H1 (cell line): ENCODE measurements at regions not wholly inside any gene's neighbourhood (a gene's known extent, or its start where the extent isn't known, plus 50 kb on each side); places are given as distances from the start of the nearest gene placed in this dataset.

Experiments used
- CTCF ChIA-PET: fragments of 300-600 bp; sonication (Branson Sonifier 250); formaldehyde crosslinking; loops from one replicate; lab custom pipeline; 2021; ENCODE audit not compliant: partially characterized antibody; lab: Charles Lee
- POLR2A ChIA-PET: fragments of 300-600 bp; sonication (Branson Sonifier 250); formaldehyde crosslinking; loops from one replicate; lab custom pipeline; 2021; ENCODE audit warnings: inconsistent platforms; ENCODE audit not compliant: partially characterized antibody; lab: Charles Lee
- DNase-seq, 2 experiments: peaks; one replicate each; pipeline versions ENCODE4 v3.0.0 to v3.0.0-alpha.2; 2010 to 2022; ENCODE audit warnings: low spot score in 2 of 2, low read depth in 1 of 2, mixed read lengths in 1 of 2
- FAIRE-seq: peaks from 2 replicates; lab custom pipeline; 2011; peaks lifted over from hg19 to GRCh38; lab: Jason Lieb, UNC
- H2AFZ ChIP-seq: 2 replicates; pipeline ENCODE4 v1.8.1; 2012; ENCODE audit warnings: low read length, inconsistent platforms
- H2AK5ac ChIP-seq: 2 replicates; pipeline ENCODE4 v1.6.1; 2013; ENCODE audit warnings: low read depth, low read length
- H2BK120ac ChIP-seq: replicated peaks from 2 replicates; pipeline ENCODE3; 2013; ENCODE audit warnings: low read depth, low read length, inconsistent platforms
- H2BK12ac ChIP-seq: 2 replicates; pipeline ENCODE4 v1.6.1; 2013; ENCODE audit warnings: low read depth, low read length
- H2BK15ac ChIP-seq: 2 replicates; pipeline ENCODE4 v1.6.1; 2013; ENCODE audit warnings: low read length
- H2BK20ac ChIP-seq: 2 replicates; pipeline ENCODE4 v1.6.1; 2013; ENCODE audit warnings: low read length
- H2BK5ac ChIP-seq: 2 replicates; pipeline ENCODE4 v1.6.1; 2013; ENCODE audit warnings: low read depth, low read length
- H3K14ac ChIP-seq: 2 replicates; pipeline ENCODE4 v1.6.1; 2013; ENCODE audit warnings: inconsistent platforms; ENCODE audit not compliant: insufficient read length
- H3K18ac ChIP-seq: 2 replicates; pipeline ENCODE4 v1.6.1; 2013; ENCODE audit warnings: low read length; ENCODE audit errors: extremely low read depth
- H3K23ac ChIP-seq: 2 replicates; pipeline ENCODE4 v1.6.1; 2013; ENCODE audit warnings: inconsistent platforms; ENCODE audit not compliant: insufficient read length
- H3K23me2 ChIP-seq: 2 replicates; pipeline ENCODE4 v1.6.1; 2013; ENCODE audit warnings: low read depth, low read length
- H3K27ac ChIP-seq: 2 replicates; pipeline ENCODE4 v1.6.1; 2011; ENCODE audit warnings: low read depth, low read length, inconsistent platforms
- H3K27me3 ChIP-seq, 4 experiments: replicated peaks in 1 of 4; 1 replicate in 1 of 4; 2 replicates in 3 of 4; pipeline versions ENCODE4 v1.6.1 to v1.8.1; 2011 to 2013; ENCODE audit warnings: low read length in 3 of 4, mild to moderate bottlenecking in 3 of 4, inconsistent platforms in 2 of 4, mixed read lengths in 2 of 4, moderate library complexity in 1 of 4; ENCODE audit not compliant: control insufficient read depth in 3 of 4, insufficient read depth in 3 of 4; ENCODE audit errors: extremely low read depth in 1 of 4
- H3K36me3 ChIP-seq, 4 experiments: 2 replicates each; pipeline versions ENCODE4 v1.6.1 to v1.8.1; 2011 to 2013; ENCODE audit warnings: mild to moderate bottlenecking in 4 of 4, low read length in 3 of 4, moderate library complexity in 2 of 4, control low read depth in 1 of 4, inconsistent platforms in 1 of 4; ENCODE audit not compliant: insufficient read depth in 4 of 4, control insufficient read depth in 2 of 4
- H3K4ac ChIP-seq: replicated peaks from 2 replicates; pipeline ENCODE3; 2013; ENCODE audit warnings: low read length, low read depth, mixed read lengths, inconsistent platforms; ENCODE audit not compliant: insufficient read length
- H3K4me1 ChIP-seq, 4 experiments: replicated peaks in 1 of 4; 1 replicate in 1 of 4; 2 replicates in 3 of 4; pipeline versions ENCODE4 v1.6.1 to v1.8.1; 2011 to 2013; ENCODE audit warnings: low read length in 3 of 4, inconsistent platforms in 2 of 4, mixed read lengths in 1 of 4; ENCODE audit not compliant: insufficient read depth in 4 of 4, control insufficient read depth in 3 of 4
- H3K4me2 ChIP-seq, 2 experiments: 2 replicates each; pipeline versions ENCODE4 v1.6.1 to v1.8.1; 2011 to 2013; ENCODE audit warnings: low read depth in 2 of 2, low read length in 2 of 2, control low read depth in 1 of 2, inconsistent platforms in 1 of 2, mild to moderate bottlenecking in 1 of 2; ENCODE audit not compliant: insufficient read depth in 1 of 2
- H3K4me3 ChIP-seq, 4 experiments: fragments of 200-600, 300-600 bp in 1 of 4; sonication (generic), shearing (Covaris generic), sonication (Bioruptor Twin) in 1 of 4; 2 replicates each; pipeline versions ENCODE4 v1.5.1 to v1.8.1; 2011 to 2016; ENCODE audit warnings: low read length in 4 of 4, low read depth in 3 of 4, control low read depth in 2 of 4, inconsistent platforms in 2 of 4, mild to moderate bottlenecking in 2 of 4, mixed read lengths in 1 of 4, moderate library complexity in 1 of 4; ENCODE audit not compliant: insufficient read depth in 2 of 4; ENCODE audit errors: extremely low read depth in 1 of 4
- H3K56ac ChIP-seq: replicated peaks from 2 replicates; pipeline ENCODE3; 2013; ENCODE audit warnings: low read depth, mild to moderate bottlenecking, mixed read lengths, low read length, inconsistent platforms; ENCODE audit not compliant: insufficient read length
- H3K79me1 ChIP-seq: 2 replicates; pipeline ENCODE4 v1.6.1; 2013; ENCODE audit warnings: low read depth, low read length, control low read depth
- H3K79me2 ChIP-seq, 2 experiments: 2 replicates each; pipeline versions ENCODE4 v1.6.1 to v1.8.1; 2012 to 2013; ENCODE audit warnings: low read length in 2 of 2, mild to moderate bottlenecking in 2 of 2, inconsistent platforms in 1 of 2; ENCODE audit not compliant: insufficient read depth in 2 of 2, control insufficient read depth in 1 of 2
- H3K9ac ChIP-seq, 4 experiments: replicated peaks in 1 of 4; 1 replicate in 1 of 4; 2 replicates in 3 of 4; pipeline versions ENCODE4 v1.6.1 to v1.8.1; 2011 to 2013; ENCODE audit warnings: low read depth in 3 of 4, low read length in 3 of 4, control low read depth in 2 of 4, mild to moderate bottlenecking in 2 of 4, moderate library complexity in 2 of 4, inconsistent platforms in 1 of 4; ENCODE audit errors: extremely low read depth in 1 of 4
- H3K9me3 ChIP-seq, 2 experiments: 2 replicates each; pipeline versions ENCODE4 v1.6.1 to v1.8.1; 2012 to 2013; ENCODE audit warnings: mild to moderate bottlenecking in 2 of 2, moderate library complexity in 2 of 2, control low read depth in 1 of 2, inconsistent platforms in 1 of 2, low read depth in 1 of 2, low read length in 1 of 2, mixed read lengths in 1 of 2; ENCODE audit not compliant: insufficient read depth in 2 of 2
- H4K20me1 ChIP-seq, 2 experiments: replicated peaks in 1 of 2; 2 replicates each; pipeline versions ENCODE3 to v1.8.1; 2011 to 2013; ENCODE audit warnings: inconsistent platforms in 2 of 2, low read length in 2 of 2, mild to moderate bottlenecking in 1 of 2; ENCODE audit not compliant: insufficient read depth in 2 of 2, control insufficient read depth in 1 of 2
- H4K5ac ChIP-seq: 2 replicates; pipeline ENCODE4 v1.6.1; 2013; ENCODE audit warnings: low read length, low read depth, mixed read lengths, inconsistent platforms; ENCODE audit not compliant: insufficient read length
- H4K8ac ChIP-seq: 2 replicates; pipeline ENCODE4 v1.8.0; 2013; ENCODE audit warnings: mild to moderate bottlenecking, moderate library complexity, low read length, inconsistent platforms; ENCODE audit not compliant: insufficient read depth; ENCODE audit errors: extremely low read depth
- H4K91ac ChIP-seq: replicated peaks from 2 replicates; pipeline ENCODE3; 2013; ENCODE audit warnings: low read length, mixed read lengths, inconsistent platforms; ENCODE audit not compliant: insufficient read length
- BRCA1 ChIP-seq: IDR thresholded peaks from 2 replicates; pipeline ENCODE4 v1.6.1; 2012; ENCODE audit warnings: low read depth, low read length, improper control_type of control experiment
- CBX5 ChIP-seq: fragments of 300-800, 300-1000 bp; sonication (generic); IDR thresholded peaks from 2 replicates; pipeline ENCODE4 v1.7.1; 2016; ENCODE audit warnings: antibody characterized with exemption, low read length, low read depth
- CBX8 ChIP-seq: fragments of 300-800, 300-1000 bp; sonication (generic); IDR thresholded peaks from 2 replicates; pipeline ENCODE4 v1.7.1; 2016; ENCODE audit warnings: low read depth, low read length, borderline replicate concordance
- KDM1A ChIP-seq: fragments of 200-600, 300-600 bp; sonication (generic); IDR thresholded peaks from 2 replicates; pipeline ENCODE4 v1.7.1; 2016; ENCODE audit warnings: mild to moderate bottlenecking, low read length, borderline replicate concordance
- TAF7 ChIP-seq: optimal IDR thresholded peaks from 2 replicates; pipeline ENCODE3; 2011; ENCODE audit warnings: low read depth, mild to moderate bottlenecking, inconsistent platforms, low read length, moderate library complexity, borderline replicate concordance
- WGBS, 2 experiments: shearing (Covaris generic) in 1 of 2; methylation state at CpG; one replicate each; pipeline versions ENCODE4 v1.1.6 to v1.1.7; 2013 to 2015; ENCODE audit warnings: low lambda C conversion rate in 2 of 2, mixed read lengths in 2 of 2, inconsistent platforms in 1 of 2, low coverage in 1 of 2, missing lambda C conversion rate in 1 of 2; ENCODE audit not compliant: insufficient replicate concordance in 2 of 2, insufficient coverage in 1 of 2, insufficient read length in 1 of 2; ENCODE audit errors: extremely low coverage in 1 of 2, missing lambda C conversion rate in 1 of 2; 5-methylcytosine and 5-hydroxymethylcytosine counted together
- TF ChIP-seq, protein P1 (sequence below): IDR thresholded peaks from 2 replicates; pipeline ENCODE4 v1.6.1; 2012; ENCODE audit warnings: inconsistent platforms

DNA sequence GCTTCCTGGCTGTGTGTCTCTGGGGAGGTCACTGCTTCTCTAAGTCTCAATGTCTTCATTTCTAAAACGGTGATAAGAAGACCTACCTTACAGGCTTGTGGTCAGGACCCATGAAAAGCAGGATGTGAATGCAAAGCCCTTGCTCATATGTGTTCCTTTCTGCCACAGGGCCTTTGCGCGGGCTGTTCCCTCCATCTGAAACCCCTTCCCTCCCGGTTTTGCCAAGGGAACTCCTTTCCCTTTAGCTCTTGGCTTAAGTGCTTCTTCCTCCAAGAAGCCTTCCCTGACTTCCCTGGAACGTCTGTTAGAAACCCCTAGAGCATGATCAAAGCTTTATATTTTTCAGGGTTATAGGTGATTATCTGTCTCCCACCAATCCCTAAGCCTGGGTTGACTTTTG, 147.2 kb upstream of the PTPN1 start:
- H3K9me3 ChIP-seq = no peaks in the 10 kb centered on the region
- FAIRE-seq = no peak
- no peaks in the 10 kb centered on the region for H3K27me3 ChIP-seq
- no peaks in the 10 kb centered on the region for H4K20me1 ChIP-seq
- no peak overlapping the region for H2AFZ ChIP-seq
- no peak overlapping the region for H2BK120ac ChIP-seq
- H2BK5ac ChIP-seq = no peak overlapping the region
- CTCF ChIA-PET = interaction anchor here (0.9 to 1.2 kb wide), 2 partner anchors 10 to 25 kb away, joined by 3 read pairs; no protein-coding TSS in a partner anchor
- H3K79me1 ChIP-seq = no peaks in the 10 kb centered on the region
- no peak overlapping the region for H2BK15ac ChIP-seq
- no peak overlapping the region for H2BK20ac ChIP-seq
- no peak overlapping the region for H3K27ac ChIP-seq
- H3K79me2 ChIP-seq = no peaks in the 10 kb centered on the region
- no peak overlapping the region for H3K4ac ChIP-seq
- H4K8ac ChIP-seq = no peak overlapping the region
- H4K91ac ChIP-seq = no peak overlapping the region
- no peak for DNase-seq
- no peak overlapping the region for H3K23ac ChIP-seq
- TF ChIP-seq KDM1A (no peak; the same call in 1 of the 2 replicates), BRCA1 (no peak), TAF7 (no peak), CBX5 (no peak), CBX8 (no peak)
- TF ChIP-seq, protein P1, sequence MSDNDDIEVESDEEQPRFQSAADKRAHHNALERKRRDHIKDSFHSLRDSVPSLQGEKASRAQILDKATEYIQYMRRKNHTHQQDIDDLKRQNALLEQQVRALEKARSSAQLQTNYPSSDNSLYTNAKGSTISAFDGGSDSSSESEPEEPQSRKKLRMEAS = no peak
- TF ChIP-seq, all 59 proteins: peak for 0
- H4K5ac ChIP-seq = no peak overlapping the region
- no peak overlapping the region for H3K4me2 ChIP-seq
- H3K18ac ChIP-seq = no peak overlapping the region
- no peak overlapping the region for H3K14ac ChIP-seq
- no peaks in the 10 kb centered on the region; a peak in 1 of 7 replicates for H3K4me1 ChIP-seq
- H3K36me3 ChIP-seq = no peaks in the 10 kb centered on the region
- 45% methylated on average over 5 of the region's 5 CpGs; no CpG with 5 or more reads in 1 of the 2 experiments for WGBS, 2 experiments
- no peak overlapping the region for H3K56ac ChIP-seq
- POLR2A ChIA-PET = interaction anchor here (1.7 kb wide), 1 partner anchor 209 kb away, joined by 3 read pairs; the partner anchor contains the start of gene PEDS1
- H3K4me3 ChIP-seq = no peak overlapping the region
- H3K23me2 ChIP-seq = no peaks in the 10 kb centered on the region; the same call in 1 of the 2 replicates
- no peak overlapping the region for H2BK12ac ChIP-seq
- H3K9ac ChIP-seq = no peak overlapping the region
- H2AK5ac ChIP-seq = no peak overlapping the region
